HCEC 1CT (cell line): ENCODE measurements at regions not wholly inside any gene's neighbourhood (a gene's known extent, or its start where the extent isn't known, plus 50 kb on each side); places are given as distances from the start of the nearest gene placed in this dataset.
"Not testable (repeated sequence)": the region's sequence is repeated elsewhere in the genome, so short reads cannot be mapped to it uniquely, and the experiment has no call there.

Experiments
- DNase-seq: peaks from one replicate; pipeline ENCODE4 v3.0.0-alpha.2; 2017

DNA sequence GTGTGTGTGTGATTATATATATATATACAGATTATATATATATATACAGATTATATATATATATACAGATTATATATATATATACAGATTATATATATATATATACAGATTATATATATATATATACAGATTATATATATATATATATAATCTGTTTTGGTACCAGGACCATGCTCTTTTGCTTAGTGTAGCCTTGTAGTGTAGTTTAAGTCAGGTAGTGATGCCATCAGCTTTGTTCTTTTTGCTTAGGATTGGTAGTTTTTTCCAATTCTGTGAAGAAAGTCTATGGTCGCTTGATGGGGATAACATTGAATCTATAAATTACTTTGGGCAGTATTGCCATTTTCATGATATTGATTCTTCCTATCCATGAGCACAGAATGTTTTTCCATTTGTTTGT lies 318.5 kb upstream of the SETBP1 start:
- DNase-seq: not testable (repeated sequence)

DNA sequence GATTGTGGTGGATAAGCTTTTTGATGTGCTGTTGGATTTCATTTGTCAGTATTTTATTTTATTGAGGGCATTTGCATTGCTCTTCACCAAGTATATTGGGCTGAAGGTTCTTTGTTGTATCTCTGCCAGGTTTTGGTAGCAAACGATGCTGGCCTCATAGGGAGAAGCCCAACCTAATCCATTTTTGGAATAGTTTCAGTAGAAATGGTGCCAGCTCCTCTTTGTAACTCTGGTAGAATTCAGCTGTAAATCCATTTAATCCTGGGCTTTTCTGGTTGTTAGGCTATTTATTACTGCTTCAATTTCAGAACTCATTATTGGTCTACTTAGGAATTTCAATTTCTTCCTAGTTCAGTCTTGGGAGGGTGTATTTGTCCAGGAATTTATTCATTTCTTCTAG lies 309.8 kb upstream of the SETBP1 start:
- DNase-seq: no peak

DNA sequence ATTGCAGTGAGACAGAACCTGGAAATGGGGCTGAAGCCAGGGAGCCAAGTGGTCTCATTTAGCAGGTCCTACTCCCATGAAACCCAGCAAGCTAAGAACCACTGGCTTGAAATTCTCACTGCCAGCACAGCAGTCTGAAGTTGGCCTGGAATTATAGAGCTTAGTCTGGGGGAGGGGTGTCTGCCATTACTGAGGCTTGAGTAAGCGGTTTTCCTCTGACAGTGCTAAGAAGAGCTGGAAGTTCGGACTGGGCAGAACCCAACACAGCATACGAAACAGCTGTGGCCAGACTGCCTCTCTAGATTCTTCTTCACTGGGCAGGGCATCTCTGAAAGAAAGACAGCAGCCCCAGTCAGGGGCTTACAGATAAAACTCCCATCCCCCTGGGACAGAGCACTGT lies 305.7 kb upstream of the SETBP1 start:
- no peak for DNase-seq

- no peak for DNase-seq
These were observed 294.3 kb upstream of the SETBP1 start for GRCh38 chr18:44386401-44386800.

GRCh38 chr18:44388329-44388728 lies 292.4 kb upstream of the SETBP1 start:
- no peak for DNase-seq

DNA sequence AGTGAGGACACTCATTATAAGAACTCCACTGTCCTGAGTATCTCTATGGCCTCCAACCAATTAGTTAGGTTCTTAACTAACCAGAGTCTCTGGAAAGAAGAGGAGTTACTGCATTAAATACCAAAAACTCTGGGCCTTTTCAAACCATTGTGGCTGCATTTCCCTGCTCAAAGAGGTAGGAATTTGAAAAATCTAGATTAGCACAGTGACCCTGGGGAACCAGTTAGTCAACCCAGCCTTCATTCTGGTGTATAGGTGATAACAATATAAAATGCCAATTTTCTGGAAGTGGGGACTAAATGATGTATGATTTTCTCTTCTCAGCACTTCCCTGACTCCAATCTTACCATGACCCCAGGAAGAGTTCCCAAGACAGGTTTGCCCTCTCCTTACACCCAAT lies 287.8 kb upstream of the SETBP1 start:
- DNase-seq: no peak

GRCh38 chr18:44393406-44393805 lies 287.3 kb upstream of the SETBP1 start:
- DNase-seq: no peak

GRCh38 chr18:44396550-44396949 lies 284.1 kb upstream of the SETBP1 start:
- DNase-seq: no peak

GRCh38 chr18:44409071-44409470 lies 271.6 kb upstream of the SETBP1 start:
- no peak for DNase-seq

DNA sequence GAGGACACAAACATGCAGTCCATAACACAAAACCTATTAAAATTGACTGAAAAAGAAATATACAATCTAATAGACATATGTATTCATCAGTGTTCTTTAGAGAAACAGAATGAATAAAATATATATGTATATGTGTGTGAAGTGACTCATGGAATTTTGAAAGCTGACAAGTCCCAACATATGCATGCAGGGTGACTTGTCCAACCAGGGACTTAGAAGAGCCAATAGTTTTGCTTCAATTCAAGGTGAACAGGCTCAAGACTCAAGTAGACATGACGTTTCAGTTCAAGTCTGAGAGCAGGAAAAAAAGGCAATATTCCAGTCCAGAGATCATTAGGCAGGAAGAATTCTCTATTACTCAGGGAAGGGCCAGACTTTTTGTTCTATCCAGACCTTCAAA lies 271.2 kb upstream of the SETBP1 start:
- DNase-seq: no peak

GRCh38 chr18:44410740-44411139 lies 269.9 kb upstream of the SETBP1 start:
- DNase-seq: no peak

GRCh38 chr18:44411262-44411905 lies 269.3 kb upstream of the SETBP1 start:
- no peak for DNase-seq

- DNase-seq: no peak
These were observed 268.7 kb upstream of the SETBP1 start for GRCh38 chr18:44411976-44412375.

GRCh38 chr18:44423814-44424644 lies 256.7 kb upstream of the SETBP1 start:
- DNase-seq: no peak

DNA sequence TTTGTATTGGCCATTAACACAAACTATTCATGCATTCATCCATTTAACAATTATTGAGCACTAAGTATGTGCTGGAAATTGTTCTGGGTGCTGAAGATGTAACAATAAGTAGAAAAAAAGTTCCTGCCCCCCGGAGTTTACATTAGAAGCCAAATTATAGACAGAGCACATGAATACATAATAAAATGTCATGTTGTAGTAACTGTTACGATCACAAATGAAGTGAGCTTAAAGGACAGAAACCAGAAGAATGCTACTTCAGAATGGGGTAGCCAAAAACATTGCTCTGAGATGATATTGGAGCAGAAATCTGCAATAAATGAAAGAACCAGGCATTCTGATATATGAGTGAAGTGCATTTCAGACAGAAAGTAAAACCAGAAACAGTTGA lies 256.0 kb upstream of the SETBP1 start:
- no peak for DNase-seq

GRCh38 chr18:44425161-44425560 lies 255.5 kb upstream of the SETBP1 start:
- DNase-seq: no peak

GRCh38 chr18:44437603-44438002 lies 243.1 kb upstream of the SETBP1 start:
- no peak for DNase-seq

DNA sequence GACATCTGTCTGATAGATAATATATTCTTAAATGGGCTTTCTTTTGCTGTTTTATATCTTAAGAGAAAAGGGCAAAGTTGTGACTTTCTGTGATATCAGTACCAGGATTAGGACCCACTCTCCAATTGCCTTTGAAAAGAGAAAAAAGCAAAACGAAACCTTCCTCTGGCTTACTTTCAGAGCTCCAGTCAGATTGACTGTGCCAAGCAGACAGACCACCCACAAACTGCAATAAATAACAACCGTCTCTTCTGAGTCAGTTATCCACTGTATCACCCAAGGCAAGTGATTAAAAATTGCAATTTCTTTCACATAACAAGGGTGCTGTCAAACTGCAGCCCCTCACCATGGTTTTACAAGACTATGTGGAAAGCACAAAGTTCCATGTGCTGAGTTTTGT lies 230.5 kb upstream of the SETBP1 start:
- DNase-seq: no peak

GRCh38 chr18:44452346-44452745 lies 228.3 kb upstream of the SETBP1 start:
- no peak for DNase-seq

DNA sequence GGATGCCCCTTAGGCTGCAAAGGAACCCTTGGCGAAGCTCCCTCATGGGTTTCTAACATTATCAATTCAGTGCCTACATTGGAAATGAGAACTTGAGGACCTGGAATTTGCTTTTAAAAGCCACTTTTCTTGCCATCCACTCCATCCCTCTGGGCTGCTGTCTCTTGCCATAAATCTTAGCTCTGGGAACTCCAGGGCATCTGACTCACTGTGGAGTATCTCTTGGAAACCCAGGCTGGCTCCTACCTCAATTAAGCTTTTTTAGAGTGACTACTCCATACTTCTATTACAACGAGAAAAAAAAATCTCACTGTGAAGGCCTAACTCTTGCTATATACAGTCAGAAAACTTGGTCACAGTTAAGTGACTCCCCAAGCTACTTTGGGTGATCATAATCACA lies 227.2 kb upstream of the SETBP1 start:
- no peak for DNase-seq

GRCh38 chr18:44458777-44459176 lies 221.9 kb upstream of the SETBP1 start:
- DNase-seq: no peak

GRCh38 chr18:44464398-44465180 lies 216.1 kb upstream of the SETBP1 start:
- no peak for DNase-seq

GRCh38 chr18:44465381-44465841 lies 215.3 kb upstream of the SETBP1 start:
- DNase-seq: no peak

GRCh38 chr18:44466997-44467396 lies 213.7 kb upstream of the SETBP1 start:
- no peak for DNase-seq
